Epithelial cell of proximal tubule (primary cell): ENCODE measurements at regions not wholly inside any gene's neighbourhood (a gene's known extent, or its start where the extent isn't known, plus 50 kb on each side); places are given as distances from the start of the nearest gene placed in this dataset.

Experiments used
- DNase-seq: peaks from one replicate; pipeline ENCODE4 v3.0.0-alpha.2; 2011; ENCODE audit warnings: low read depth
- H3K4me3 ChIP-seq: 2 replicates; pipeline ENCODE4 v1.5.1; 2011; ENCODE audit warnings: low read depth, mild to moderate bottlenecking, low read length
- CTCF ChIP-seq: conservative IDR thresholded peaks from 2 replicates; pipeline ENCODE4 v1.5.1; 2012; ENCODE audit warnings: low read depth, mild to moderate bottlenecking, low read length

GRCh38 chr22:47384977-47385376 is 622.5 kb downstream of the TBC1D22A start:
- no peak overlapping the region for H3K4me3 ChIP-seq
- no peak for TF ChIP-seq CTCF
- DNase-seq, result no peak

- no peak overlapping the region for H3K4me3 ChIP-seq
- DNase-seq, result no peak
- no peak for TF ChIP-seq CTCF
These were observed 619.9 kb downstream of the TBC1D22A start for GRCh38 chr22:47382164-47382890.

- DNase-seq, result no peak
- H3K4me3 ChIP-seq, result no peak overlapping the region
- TF ChIP-seq CTCF, result no peak
These were observed 618.8 kb downstream of the TBC1D22A start for GRCh38 chr22:47381240-47381639.

GRCh38 chr22:47380692-47381091 is 618.2 kb downstream of the TBC1D22A start:
- no peak for TF ChIP-seq CTCF

GRCh38 chr22:47379037-47379436 is 616.6 kb downstream of the TBC1D22A start:
- H3K4me3 ChIP-seq, result no peak overlapping the region
- DNase-seq, result no peak
- no peak for TF ChIP-seq CTCF

More at GRCh38 chr22:47380692-47381091, 618.2 kb downstream of the TBC1D22A start:
- H3K4me3 ChIP-seq, result no peak overlapping the region
- no peak for DNase-seq

- no peak for DNase-seq
- no peak overlapping the region for H3K4me3 ChIP-seq
- TF ChIP-seq CTCF, result no peak
These were observed 615.6 kb downstream of the TBC1D22A start for GRCh38 chr22:47377926-47378560.
